HG02642 (cell line): ENCODE measurements at regions not wholly inside any gene's neighbourhood (a gene's known extent, or its start where the extent isn't known, plus 50 kb on each side); places are given as distances from the start of the nearest gene placed in this dataset.

Source experiments
- ATAC-seq: cut with Tn5 transposase; IDR thresholded peaks from one replicate; pipeline ENCODE4 v1.9.1; 2021; ENCODE audit warnings: mild to moderate bottlenecking; ENCODE audit not compliant: unreplicated experiment, poor library complexity

DNA sequence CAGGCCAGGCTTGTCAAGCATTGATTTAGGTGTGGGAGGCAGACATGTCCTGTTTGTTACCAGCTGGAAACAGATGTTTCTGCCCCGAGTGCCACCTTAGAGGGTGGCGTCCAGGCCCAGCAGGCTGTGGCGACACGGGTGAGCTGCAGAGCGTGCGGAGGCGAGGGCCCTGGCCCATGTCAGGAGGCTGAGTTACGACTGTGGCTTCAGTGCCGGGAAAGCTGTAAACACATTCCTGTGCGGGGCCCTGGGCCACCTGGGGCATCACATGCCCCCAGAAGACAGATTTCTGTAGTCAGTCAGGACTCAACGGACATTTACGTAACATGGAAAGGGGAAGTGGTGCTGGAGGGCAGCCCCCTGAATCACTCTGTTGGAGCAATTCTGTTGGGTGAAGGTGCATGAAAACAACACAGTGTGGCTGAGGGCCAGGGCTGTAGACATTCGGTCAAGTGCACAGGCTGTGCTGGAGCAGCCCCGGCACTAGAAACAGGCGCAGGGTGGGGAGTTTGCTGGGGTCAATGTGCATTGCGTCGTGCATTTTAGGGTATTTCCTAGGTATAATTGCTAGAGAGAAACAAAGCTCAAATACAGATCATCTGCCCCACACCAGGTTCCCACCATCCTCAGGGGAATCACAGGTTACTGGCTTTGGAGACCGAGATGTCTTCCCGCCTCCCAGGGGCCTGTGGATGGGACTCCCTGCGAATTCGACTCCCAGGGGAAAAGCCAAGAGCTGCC is 291.8 kb downstream of the TMEM121 start:
- peak; percentile 57 for ATAC-seq

GRCh38 chr14:105818712-105819005 is 292.3 kb downstream of the TMEM121 start:
- ATAC-seq: no peak

DNA sequence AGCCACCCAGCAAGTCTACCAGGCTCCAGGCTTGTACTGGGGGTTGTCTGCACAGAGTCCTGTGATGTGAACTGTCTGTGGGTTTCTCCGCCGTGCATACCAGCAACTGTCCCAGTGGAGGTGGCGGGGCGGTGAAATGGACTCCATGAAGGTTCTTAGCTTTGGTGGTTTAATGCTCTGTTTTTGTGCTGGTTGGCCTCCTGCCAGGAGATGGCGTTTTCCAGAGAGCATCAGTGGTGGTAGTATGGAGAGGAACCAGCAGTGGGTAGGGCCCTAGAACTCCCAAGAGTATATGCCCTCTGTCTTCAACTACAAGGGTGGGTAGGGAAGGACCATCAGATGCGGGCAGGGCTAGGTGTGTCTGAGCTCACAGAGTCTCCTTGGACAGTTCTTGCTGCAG is 303.8 kb downstream of the TMEM121 start:
- ATAC-seq: no peak

GRCh38 chr14:105836160-105836559 is 309.8 kb downstream of the TMEM121 start:
- no peak for ATAC-seq

GRCh38 chr14:105836730-105837129 is 310.3 kb downstream of the TMEM121 start:
- no peak for ATAC-seq

DNA sequence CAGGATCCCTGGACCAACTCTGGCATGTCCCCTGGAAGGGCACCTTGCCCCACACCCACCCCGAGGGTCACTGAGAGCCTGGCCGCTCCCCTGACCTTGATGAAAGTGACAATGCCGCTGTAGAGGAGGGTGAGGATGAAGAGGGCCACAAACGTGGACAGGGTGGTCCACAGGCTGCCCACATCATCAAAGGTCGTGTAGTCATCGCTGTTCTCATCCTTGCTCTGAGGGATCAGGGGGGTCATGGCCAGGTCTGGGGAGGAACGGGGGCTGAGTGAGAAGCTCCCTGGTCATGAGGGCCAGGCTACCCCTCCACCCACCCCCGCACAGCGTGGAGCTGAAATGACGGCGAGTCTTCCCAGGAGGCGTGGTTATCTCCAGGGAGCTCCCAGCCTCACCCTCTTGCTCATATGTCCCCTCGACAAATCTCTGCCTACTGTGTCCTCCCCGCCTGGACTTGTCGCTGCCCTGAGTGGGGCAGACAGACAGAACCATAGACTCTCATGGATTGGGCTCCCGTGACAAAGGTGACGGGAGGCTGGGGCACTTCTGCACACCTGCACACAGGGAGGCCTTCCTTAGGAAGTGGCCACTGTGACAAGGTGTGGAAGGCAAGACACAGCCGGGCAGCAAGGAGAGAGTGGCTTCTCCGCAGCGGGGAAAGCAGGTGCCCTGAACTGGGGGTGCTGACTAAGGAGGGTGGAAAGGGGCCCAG is 311.1 kb downstream of the TMEM121 start:
- ATAC-seq: no peak

GRCh38 chr14:105838107-105838506 is 311.7 kb downstream of the TMEM121 start:
- ATAC-seq: no peak

DNA sequence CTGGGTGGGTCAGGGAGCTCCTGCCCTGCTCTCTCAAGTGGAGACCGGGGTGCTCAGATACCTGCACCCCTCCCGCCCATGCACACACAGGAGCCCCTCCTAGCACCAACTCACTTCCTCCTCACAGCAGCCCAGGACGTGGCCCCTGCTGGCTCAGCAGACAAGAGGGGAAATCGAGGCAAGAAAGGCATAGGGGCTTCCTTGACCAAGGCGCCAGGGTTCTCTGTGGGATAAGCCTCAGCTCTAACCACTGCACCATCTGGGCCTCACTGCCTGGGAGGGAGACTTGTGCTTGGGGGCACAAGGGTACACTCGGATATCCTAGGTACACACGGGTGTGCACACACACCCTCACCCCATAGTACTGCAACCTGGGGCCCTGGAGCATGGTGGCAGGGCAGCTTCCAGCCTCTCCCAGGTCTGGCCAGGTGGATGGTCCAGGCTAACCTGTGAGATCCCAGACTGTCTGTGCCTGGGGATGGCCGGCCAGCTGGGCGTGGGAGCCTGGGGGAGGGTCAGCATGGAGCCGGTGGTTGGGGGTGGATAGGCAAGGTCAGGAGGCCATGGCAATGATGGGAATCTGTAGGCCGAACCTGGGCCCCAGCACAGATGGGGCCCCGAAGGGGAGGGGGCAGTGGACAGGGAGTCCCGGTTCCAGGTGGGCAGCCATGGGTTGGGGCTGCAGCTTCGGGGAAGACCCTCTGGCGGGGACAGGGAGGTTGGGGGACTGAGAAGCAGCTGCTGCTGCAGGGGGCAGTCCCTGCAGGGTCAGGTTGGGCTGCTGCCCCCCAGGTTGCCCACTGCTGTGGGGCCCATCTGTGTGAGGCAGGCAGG is 312.4 kb downstream of the TMEM121 start:
- ATAC-seq: no peak

DNA sequence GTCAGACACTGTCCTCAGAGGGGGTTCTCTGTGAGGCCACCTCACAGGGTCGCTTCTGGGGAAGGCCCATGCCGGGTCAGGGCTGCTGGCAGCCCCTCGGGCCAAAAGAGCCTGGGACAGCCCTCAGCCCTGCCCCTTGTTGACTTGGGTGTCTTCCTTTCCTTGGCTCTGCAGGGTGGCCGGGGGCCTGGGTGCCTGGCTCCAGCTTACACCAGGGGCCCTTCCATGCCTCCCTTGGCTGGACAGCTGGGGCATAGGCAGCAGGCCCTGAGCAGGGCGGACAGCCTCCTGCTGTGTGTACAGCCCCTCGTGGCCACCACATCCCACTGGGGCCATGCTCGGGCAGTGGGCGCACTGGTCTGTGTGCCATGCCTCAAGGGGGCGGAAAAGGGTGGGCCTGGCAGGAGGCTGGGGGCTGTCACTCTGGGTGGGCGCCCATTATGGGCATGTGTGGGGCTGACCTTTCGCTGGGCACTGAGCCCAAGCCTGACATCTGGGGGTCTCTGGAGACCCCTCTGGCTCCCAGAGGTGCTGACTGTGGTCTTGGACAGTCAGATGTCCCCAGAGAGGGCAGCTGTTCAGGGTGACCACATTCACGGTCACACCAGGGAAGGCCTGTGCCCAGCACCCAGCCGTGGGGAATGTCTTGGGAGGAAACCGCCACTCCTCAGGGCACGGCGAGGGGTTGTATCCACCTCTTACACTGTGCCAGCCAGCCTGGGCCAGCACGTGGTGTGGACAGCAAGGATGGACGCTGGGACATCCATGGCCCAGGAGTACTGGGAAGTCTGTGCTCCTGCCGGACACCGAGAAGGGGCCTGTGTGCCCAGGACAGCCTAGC is 313.3 kb downstream of the TMEM121 start:
- no peak for ATAC-seq

GRCh38 chr14:105840266-105841021 is 314.1 kb downstream of the TMEM121 start:
- ATAC-seq: no peak

DNA sequence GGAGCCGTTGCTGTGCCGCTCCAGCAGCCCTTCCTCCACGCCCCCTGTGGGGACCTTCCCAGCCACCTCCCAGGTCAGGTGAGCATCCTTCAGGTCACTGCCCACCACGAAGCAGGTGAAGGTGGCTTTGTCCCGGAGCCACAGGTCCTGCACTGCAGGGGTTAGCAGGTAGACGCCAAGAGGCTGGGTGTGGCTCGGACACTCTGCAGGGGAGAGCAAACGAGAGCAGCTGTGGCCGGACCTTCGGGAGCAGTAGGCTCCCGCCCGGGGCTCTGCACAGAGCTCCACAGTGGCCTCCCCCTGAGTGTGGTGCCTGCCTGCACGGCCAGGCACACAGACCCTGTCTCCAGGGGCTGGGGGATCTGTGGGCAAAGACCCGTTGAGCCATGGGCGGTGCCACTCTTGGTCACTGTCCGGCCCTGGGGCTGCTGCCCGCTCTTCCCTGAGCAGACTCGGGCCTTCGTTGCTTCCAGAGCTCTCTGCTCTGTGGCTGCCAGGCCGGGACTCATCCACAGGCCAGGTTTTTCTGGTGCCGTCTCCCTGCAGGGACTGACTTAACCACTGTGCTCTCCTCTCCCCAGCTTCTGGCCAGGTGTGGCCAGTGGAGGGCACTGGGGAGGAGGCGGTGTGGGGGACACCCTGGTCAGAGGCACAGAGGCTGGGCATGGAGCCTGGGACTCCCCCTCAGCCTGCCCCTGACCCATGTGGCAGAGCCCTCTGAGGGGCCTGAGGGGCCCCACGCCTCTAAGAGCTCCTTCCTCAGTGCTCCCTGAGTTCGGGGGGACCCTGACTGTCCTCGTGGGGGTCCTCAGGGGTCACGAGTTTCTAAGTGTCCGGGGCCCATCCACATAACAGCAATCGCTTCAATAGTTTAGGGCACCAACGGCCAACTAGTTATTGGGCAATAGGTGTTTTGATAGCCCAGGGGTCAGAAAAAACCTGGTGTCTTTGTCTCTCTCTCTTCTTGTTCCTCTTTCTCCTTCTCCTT is 314.9 kb downstream of the TMEM121 start:
- no peak for ATAC-seq

- no peak for ATAC-seq
These were observed 315.7 kb downstream of the TMEM121 start for GRCh38 chr14:105842105-105842504.

- no peak for ATAC-seq
These were observed 317.2 kb downstream of the TMEM121 start for GRCh38 chr14:105843444-105844046.

- no peak for ATAC-seq
These were observed 317.8 kb downstream of the TMEM121 start for GRCh38 chr14:105844047-105844630.

GRCh38 chr14:105844810-105845724 is 318.7 kb downstream of the TMEM121 start:
- no peak for ATAC-seq

DNA sequence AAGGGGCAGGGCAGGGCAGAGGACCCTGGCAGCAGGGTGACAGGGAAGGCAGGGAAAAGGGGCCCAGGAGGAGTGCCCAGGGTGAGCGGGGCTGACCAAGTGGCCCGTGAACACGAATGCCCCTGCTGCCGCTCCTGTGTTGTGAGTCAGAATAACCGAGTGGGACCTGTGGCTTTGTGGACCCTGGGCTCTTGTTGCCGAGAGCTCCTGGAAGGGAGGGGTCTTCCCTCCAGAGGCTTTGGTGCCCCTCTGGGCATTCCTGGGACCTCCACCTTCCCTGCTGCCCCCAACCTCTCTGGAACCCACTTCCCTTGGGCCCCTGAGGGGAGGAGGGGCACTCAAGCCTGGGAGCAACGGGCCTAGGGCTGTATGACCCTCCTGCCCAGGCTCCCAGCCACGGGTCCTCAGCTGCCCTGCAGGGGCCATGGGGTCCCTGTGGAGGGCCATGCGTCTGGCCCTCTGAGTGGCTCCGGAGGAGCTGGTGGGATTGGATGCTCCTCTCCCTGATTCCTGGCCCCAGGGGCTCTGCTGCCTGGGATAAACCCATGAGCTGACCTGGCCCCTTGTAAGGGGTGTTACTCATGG is 319.4 kb downstream of the TMEM121 start:
- ATAC-seq: no peak
